PC-9 (cell line): ENCODE measurements at regions not wholly inside any gene's neighbourhood (a gene's known extent, or its start where the extent isn't known, plus 50 kb on each side); places are given as distances from the start of the nearest gene placed in this dataset.

Experiments used
- CTCF ChIP-seq: fragments of 200-600 bp; sonication (generic); conservative IDR thresholded peaks from 2 replicates; pipeline ENCODE4 v1.6.1; 2017; ENCODE audit warnings: mixed run types, antibody characterized with exemption, mild to moderate bottlenecking, moderate library complexity
- EZH2 ChIP-seq: fragments of 200-600 bp; sonication (generic); IDR thresholded peaks from 2 replicates; pipeline ENCODE4 v1.8.0; 2017; ENCODE audit warnings: antibody characterized with exemption, low read depth

- TF ChIP-seq CTCF (no peak), EZH2 (no peak)
Measured at GRCh38 chr3:105101603-105102002, 265.1 kb upstream of the ALCAM start.
